Stimulated activated CD4-positive, alpha-beta T cell treated with anti-CD3 and anti-CD28 coated beads, Interleukin-4, amount 100 ng/mL, for 48 hours (primary cell): ENCODE measurements at regions not wholly inside any gene's neighbourhood (a gene's known extent, or its start where the extent isn't known, plus 50 kb on each side); places are given as distances from the start of the nearest gene placed in this dataset.
A peak's percentile ranks its signal among the peaks of the same experiment; 100 is the strongest.

Source experiments
- DNase-seq, 2 donors: peaks; one replicate each; pipeline ENCODE4 v3.0.0-alpha.2; 2020; ENCODE audit warnings: low read depth in 2 of 2

DNA sequence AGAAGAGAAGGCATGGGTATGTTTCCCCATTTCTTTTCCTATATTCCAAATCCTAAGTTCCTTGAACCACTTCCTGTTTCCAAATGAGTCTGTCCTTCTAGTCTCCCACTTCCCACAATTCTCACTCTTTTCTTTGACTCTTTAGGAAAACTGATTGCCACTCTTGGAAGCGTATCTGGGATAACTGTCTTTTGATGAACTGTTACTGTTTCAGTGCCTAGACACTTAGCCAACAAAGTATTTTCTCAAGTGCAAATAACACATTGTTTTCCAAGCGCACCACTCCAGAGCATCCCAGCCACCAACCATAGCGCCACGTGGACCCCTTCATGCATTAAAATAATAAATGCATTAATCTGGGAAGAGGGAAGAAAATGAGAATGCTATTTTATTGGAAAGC is 342.8 kb downstream of the MTX2 start:
- DNase-seq: no peak

DNA sequence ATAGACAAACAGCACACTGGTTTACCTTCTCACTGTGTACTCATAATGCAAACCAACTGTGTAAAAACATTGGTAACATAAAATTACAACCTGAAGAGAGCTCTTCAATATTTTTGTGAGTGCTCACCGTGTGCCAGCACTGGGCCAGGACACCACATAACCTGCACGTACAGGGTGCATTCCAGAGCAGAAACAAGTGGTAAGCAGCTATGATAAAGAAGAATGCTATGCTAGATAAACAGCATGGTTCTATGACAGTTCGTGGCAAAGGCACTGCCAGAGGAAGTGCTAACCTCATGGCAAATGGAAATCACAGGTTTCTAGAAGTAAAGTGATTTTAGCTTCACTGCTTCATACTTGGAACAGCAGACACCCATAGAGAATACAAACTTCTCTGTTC is 343.5 kb downstream of the MTX2 start:
- DNase-seq: no peak

DNA sequence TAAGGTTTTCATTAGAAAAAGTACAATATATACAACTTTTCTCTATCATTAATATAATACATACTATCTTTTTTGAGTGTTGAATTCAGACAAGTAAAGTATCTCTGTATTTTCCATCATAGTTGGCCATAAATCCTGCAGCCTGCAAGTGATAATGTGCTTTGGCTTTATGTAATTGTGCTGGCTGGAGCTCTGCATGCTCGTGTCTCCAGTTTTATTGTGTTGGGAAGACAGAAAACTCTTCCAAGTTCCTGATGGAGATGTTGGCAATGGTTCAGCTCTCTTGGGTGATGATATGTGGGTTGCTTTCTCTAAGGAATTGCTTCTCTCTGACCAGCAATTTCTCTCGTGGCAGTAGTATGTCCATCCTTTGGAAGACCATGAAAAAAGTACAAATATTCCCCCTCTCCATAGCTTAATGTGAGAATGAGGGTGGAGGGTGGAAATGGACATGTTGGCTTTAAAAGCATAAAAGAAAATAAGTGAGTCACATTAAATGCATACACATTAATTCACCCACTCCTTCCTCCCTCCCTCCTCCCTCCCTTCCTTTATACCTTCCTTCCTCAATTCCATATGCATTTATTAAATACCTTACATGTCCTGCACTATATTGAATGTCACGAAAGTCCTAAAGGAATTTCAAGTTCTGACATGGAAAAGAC is 344.2 kb downstream of the MTX2 start:
- DNase-seq: no peak

DNA sequence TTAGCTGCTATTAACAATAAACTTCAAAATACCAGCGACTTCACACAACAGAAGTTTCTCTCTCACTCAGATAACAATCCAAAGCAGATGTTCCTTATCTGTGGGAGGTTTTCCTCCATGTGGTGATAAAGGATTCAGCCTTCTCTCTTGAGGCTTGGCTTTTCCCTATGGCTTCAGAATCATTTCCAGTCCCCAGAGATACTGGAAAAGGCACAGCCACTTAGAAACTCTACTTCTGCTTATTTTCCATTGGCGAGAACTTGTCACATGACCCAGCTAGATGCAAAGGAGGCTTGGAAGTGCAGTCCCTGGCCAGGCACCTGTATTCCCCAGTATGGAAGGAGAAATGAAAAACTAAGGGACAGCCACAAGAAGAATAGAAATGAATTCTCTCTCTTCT is 344.8 kb downstream of the MTX2 start:
- DNase-seq: no peak

DNA sequence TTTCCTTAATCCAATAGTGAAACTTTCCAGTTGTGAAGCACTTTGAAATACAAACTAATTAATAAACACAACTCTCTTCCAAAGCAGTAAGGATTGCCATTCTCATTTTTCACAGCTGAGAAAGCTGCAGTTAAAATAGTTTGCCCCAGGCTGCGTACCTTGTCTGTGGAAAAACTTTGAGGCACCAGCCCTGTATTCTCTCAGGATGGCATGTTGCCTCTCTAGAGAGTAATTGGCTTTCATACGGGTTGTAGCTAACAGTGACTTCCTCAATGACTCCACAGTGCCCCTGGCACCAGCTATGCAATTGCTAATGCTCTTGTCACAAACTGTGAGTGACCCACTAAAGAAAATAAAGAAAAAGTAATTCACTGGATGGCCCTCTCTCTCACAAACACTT is 345.7 kb downstream of the MTX2 start:
- no peak for DNase-seq

DNA sequence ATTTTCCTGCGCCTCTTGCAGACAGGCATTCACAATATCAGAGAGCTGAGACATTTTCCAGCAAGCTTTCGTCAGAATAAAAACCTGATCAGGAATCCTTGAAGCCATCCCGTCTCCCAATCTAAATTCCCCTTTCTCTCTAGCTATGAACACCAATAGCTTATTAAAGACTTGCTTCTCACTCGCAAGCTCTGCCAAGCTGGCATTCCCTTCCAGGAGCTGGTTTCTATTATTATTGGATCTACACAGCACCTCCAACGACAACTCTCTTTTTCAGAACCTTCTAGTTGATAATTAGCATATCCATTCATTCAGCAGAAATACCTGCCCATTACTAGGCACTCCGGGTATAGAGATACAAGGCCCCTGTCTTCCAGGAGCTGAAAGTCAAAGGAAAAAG is 350.3 kb downstream of the MTX2 start:
- no peak for DNase-seq

DNA sequence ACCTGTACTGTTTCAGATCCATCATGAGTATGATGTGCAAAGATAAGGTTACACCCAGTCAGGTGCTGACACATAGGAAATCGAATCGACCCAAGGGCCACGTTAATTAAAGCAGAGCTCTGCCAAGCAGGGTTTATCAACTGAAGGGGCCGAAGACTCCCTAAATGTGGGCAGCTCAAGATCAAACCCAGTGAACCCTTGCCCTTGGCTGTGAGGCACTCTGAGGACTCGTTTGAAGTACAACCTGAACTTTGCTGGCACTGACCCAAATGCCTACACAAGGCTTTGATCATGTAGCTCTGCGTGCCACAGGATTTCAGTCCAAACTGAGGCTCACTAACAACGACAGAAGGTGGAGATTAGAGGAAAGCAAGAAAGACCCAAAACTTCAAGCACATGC is 352.1 kb downstream of the MTX2 start:
- DNase-seq: no peak

DNA sequence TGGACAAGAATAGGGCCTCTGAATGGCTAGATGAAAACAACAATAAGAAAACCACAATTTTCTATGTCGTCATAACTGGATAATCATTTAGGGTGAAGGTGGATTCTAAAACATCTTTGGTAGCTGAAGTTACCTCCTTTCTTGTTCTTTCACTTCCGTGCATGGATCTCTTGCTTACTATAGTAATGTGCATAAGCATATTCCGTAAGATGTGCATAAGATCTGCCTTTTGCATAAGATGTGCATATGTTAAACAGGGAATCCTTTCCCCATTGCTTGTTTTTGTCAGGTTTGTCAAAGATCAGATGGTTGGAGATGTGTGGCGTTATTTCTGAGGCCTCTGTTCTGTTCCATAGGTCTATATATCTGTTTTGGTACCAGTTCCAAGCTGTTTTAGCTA is 353.6 kb downstream of the MTX2 start:
- DNase-seq: no peak

DNA sequence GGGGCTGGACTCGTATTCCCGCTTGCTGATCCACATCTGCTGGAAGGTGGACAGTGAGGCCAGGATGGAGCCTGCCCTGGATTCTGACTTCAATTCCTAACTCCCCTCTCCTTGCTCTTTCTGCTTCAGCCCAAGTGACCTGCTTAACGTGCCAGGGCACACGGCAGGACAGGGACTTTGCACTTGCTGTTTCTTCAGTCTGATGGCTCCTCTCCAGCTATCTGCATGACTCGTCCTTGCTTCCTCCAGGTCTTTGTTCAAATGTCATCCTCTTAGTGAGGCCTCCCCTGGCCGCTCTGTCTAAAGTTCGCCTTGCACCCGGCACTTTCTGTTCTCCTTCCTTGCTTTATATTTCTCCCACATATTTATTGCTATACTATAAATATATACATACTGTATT is 357.6 kb downstream of the MTX2 start:
- DNase-seq: no peak

DNA sequence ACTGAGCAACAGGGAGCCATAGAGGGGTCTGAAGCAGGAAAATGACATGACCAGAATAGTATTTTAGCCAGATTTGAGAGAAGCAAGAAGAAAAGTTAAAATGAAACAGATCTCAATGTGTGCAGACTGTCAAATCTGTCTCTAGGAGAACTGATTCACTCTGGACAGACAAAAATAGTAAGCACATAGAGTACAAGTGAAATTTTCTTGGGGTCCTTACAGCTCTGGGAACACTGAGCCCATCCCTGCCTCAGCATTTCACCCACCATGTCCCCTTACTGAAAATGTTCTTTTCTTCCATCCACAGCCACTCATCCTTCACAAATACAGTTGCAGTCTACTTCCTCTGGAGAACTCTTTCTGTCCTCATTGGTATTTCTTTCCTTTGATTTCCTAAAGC is 359.2 kb downstream of the MTX2 start:
- no peak for DNase-seq

DNA sequence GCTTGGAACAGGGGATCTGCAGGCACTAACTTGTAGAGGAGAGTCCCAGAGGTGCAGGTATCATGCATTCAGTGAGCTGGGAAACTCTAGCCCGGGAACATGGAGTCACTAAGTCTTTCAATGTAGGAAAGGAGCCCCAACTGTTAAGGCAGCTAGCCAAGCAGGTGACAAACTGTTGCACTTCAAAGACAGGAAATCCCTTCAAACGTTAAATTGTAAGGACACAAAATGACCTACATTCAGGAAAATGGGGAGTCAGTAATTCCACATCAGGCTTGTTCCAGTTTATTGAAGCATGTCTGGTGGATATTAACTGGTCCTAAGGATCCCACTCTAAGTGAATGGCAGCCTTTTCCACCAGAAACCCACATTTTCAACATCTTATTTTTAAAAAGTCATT is 364.5 kb downstream of the MTX2 start:
- DNase-seq: no peak

DNA sequence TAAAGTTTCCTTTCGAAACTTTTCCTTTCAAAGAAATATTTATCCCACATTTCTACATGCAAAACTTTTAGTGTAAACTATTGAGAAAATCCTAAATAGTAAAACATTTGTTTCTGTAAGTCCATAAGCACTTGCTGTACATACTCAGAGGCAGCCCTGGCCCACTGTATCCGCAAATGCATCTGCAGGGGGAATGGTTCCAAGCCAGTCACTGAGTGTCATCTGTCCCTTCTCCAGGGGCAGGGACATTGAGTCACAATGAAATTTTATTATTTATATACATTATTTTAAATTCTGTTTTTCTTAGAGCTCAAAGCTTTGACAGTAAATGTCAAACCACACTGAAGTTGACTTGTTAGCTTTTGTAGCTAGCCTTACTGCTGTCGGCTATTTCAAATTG is 367.2 kb downstream of the MTX2 start:
- DNase-seq: no peak

DNA sequence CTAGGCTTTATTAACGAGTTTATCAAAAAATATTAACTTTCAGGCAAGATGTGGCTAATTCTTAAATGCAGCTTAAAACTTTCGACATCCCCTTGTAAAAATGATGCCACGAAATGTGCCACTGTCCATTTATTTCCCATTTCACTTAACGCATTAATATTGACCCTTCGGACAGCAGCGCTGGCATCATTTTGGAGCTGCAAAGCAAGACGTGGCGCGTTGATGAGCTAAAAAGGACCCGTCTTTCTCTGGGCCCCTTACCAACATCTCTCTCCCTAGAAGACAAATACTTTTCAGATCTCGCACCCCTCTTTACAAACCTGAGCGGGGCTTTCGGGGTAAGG is 367.9 kb downstream of the MTX2 start:
- no peak for DNase-seq

DNA sequence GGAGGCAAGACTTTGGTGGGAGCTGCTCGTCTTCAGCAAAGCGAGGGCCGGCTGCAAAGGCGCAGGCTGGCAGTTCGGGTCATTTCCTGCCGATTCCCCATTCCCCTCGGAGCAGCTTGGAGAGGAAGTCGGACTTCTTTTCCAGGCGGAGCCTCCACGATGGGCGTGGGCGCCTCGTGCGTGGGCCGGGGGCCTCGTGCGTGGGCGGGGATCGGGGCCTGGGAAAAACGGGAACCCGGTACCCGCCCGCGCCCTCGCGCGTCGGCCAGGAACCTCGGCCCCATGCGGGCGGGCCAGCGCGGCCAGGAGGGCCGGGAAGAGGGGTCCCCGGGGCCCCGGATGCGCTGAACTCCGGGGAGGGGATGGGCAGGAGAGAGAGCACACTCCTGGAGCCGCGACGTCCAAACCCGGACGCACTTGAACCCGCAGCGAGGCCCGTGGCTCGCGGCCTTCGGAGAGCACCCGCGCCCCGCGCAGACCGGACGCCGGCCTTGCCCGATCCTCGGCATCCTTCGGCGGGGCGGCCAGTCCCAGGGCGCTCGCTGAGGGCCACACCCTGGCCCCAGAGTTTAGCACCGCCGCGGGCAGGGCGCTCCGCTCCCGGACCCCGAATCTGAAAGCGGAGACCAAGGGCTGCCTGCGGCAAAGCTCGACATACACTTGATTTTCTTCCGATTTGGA is 368.4 kb downstream of the MTX2 start:
- DNase-seq: no peak

DNA sequence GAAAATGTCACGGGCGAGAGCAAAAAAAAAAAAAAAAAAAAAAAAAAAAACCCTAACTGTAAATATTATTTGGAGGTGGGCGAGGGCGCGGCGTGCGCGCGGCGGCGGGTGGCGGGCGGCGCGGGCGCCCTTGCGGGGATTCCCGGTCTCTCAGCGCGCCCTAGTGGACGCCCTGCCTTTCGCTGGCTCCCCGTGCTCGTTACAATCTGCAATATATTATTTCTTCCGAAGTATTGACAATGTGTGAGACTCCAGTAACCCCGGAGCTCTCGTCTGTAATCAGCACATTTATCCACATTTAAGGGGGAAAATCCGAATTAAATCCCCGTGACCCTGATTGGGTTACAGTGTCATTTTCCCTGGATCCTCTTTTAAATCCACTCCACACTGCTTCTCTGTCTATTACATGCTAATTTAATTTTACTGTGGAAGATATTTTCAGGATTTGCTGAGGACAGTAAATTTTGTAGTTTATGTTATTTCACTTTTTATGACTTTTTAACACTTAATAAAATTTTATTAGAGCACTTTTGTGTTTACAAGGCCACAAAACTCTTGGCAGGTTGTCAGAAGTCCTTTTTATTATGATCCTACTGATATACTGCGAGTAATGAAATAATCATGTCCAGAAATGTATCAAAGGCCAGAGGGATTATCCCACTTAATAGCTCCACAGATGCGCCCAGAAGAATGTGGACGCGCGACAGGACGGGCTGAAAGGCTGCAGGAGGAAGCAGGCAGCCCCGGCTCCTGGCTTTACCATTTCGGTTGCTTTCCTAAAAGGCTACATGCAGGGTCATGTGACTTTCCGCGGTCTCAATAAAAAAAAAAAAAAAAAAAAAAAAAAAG is 369.1 kb downstream of the MTX2 start:
- DNase-seq: peak; percentile 49 to 51

DNA sequence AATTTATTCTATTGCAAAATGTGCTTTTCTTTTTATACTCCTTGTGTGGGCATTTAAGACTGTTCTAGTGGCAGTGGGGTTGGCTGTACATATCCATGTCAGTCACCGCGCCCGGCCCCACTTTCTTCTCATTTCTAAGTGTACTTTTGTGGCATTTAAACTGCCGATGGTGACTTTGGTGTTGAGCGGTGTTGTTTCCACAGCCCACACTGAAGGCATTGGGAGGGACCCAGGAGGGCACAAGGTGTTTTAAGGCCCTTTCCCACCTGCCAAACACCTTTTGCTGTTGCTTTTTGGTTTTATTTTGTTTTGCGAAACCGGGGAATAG is 369.7 kb downstream of the MTX2 start:
- no peak for DNase-seq

DNA sequence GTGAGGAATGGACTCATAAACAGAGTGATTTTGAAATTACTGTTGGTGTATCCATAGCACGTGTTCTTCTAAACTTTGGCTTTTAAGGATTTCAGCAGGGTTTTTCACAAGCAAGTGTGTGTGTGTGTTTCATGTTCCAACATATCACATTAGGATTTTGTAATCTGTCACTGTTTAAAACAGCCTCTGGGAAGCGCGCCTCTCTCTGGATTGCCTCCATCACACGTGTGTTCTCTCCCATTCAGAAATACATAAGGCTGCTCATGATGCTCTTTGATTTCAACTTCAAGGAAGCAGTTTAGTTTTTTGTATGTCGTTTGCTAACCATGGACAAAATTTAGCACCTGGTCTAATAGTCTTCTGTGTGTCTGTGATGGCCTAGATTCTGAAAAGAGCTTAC is 370.4 kb downstream of the MTX2 start:
- no peak for DNase-seq

DNA sequence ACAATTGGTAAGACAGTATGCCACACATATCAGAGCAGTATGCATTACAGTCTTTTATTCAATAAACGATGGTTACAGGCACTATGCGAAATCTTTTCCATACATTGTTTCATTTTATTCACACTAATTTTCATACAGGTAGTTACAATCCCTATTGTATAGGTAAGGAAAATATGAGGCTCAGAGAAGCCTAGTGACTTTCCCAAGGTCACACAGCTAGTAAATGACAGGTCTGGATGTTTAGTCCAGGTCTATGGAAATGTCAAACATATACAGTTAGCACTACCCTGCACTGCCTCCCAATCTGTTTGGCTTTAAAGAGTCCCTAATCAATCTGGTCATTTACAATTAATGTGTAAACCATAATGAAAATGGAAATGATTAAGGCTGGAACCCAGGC is 372.2 kb downstream of the MTX2 start:
- DNase-seq: no peak

DNA sequence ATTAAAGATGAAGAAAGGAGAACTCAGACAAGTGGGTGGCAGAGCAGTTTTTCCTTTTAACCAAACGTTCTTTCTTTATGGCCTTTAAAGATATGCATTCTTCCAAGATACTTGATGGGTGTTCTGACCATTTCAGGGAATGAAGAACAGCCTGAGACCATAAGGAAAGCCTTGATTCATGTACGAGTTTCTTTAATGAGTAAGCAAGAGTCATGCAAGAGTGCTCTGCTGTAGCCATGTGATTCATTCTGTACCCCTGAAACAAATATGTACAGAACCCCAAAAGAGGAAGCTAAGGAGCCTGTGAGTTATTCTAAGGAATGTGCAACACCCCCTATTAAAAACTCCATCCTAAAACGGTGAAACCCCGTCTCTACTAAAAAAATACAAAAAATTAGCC is 372.8 kb downstream of the MTX2 start:
- DNase-seq: no peak

DNA sequence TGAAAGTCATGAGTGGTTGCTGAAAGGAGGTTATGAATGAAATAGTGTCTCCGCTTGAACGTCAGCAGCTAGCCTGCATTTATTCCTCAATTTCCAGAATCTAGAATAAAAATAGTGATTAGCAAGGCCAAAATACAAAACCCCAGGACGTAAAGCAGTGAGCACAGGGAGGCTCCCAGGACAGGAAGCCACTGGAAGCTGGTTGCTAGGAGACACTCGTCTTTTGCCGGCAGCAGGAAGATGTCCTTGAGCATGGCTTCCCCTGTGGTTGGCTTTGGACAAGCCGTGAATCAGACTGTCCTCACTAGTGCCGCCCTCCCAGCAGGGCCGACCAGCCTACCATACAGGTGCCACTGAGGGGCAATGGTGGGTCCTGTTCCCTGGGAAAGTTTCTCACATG is 374.4 kb downstream of the MTX2 start:
- DNase-seq: no peak

DNA sequence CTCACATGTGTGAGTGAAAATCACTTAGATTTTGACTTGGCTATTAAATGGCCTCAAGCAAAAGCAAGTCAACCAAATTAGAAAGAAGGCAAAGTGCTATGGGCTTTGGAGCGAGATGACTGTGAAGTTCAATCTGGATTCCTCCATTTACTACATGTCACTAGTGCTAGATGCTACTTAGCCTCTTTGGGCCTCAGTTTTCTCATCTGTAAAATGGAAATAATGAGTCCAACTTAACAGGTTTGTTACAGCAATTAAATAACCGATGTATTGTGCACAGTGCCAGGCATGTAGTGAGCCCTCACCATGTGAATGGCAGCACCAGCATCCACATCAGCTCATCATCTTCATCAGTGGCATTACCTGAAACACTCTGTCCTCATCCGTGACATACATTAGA is 376.3 kb downstream of the MTX2 start:
- no peak for DNase-seq

DNA sequence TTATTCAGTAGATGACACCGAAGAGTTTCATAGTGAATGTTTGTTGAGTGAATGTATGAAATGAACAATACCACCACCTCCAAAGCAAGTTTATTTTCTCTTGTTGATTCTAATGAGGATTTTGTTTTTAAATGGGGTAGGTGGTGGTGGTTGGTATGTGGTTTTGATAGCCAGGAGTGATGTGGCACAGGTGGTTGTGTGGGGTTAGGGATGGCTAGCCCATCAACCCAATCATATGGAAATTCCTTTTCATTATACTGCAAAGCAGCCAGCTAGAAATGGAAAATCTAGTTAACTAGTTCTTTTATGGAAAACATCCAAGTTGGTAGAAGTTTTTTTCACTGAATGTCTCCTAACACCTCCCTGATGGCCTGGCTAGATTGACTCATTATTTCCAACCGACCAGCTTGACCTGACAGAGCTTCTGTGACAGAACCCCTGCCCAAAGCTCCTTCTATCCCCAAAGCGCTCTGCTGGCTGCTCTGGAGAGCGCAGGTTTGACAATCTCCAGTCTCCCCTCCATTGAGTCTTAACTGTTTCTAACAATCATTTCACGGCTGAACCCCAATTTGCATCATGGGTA is 376.9 kb downstream of the MTX2 start:
- no peak for DNase-seq
